Neural progenitor cell (in vitro differentiated cells): ENCODE measurements at regions not wholly inside any gene's neighbourhood (a gene's known extent, or its start where the extent isn't known, plus 50 kb on each side); places are given as distances from the start of the nearest gene placed in this dataset.

Experiments used
- DNase-seq: peaks from one replicate; pipeline ENCODE4 v3.0.0-alpha.2; 2016; ENCODE audit warnings: low spot score
- H2AFZ ChIP-seq: fragments of 200-600 bp; sonication (generic); replicated peaks from 2 replicates; pipeline ENCODE4 v1.6.1; 2016; ENCODE audit warnings: antibody characterized with exemption
- H3F3A ChIP-seq: fragments of 200-600 bp; sonication (generic); 2 replicates; pipeline ENCODE4 v1.6.1; 2016; ENCODE audit warnings: antibody characterized with exemption, low read depth
- H3K27ac ChIP-seq: fragments of 200-600 bp; sonication (generic); 2 replicates; pipeline ENCODE4 v1.5.1; 2016; ENCODE audit warnings: mild to moderate bottlenecking
- H3K27me3 ChIP-seq: fragments of 200-600 bp; sonication (generic); 2 replicates; pipeline ENCODE4 v1.6.1; 2016; ENCODE audit warnings: mild to moderate bottlenecking, moderate library complexity
- H3K36me3 ChIP-seq: fragments of 200-600 bp; sonication (generic); 2 replicates; pipeline ENCODE4 v1.5.1; 2016
- H3K4me1 ChIP-seq: fragments of 200-600 bp; sonication (generic); 2 replicates; pipeline ENCODE4 v1.6.1; 2016; ENCODE audit warnings: mixed run types
- H3K4me2 ChIP-seq: fragments of 200-600 bp; sonication (generic); 2 replicates; pipeline ENCODE4 v1.6.1; 2016
- H3K4me3 ChIP-seq: fragments of 200-600 bp; sonication (generic); 2 replicates; pipeline ENCODE4 v1.5.1; 2016
- H3K79me2 ChIP-seq: fragments of 200-600 bp; sonication (generic); 2 replicates; pipeline ENCODE4 v1.6.1; 2016; ENCODE audit warnings: low read depth
- H3K9ac ChIP-seq: fragments of 200-600 bp; sonication (generic); 2 replicates; pipeline ENCODE4 v1.6.1; 2016
- H3K9me3 ChIP-seq: fragments of 200-600 bp; sonication (generic); 2 replicates; pipeline ENCODE4 v1.5.1; 2016; ENCODE audit warnings: low read depth
- H4K20me1 ChIP-seq: fragments of 200-600 bp; sonication (generic); 2 replicates; pipeline ENCODE4 v1.6.1; 2016; ENCODE audit warnings: low read depth
- H3K27ac Mint-ChIP-seq: 3 replicates; pipeline ENCODE4 v1.8.0; 2021; ENCODE audit warnings: mixed read lengths
- H3K27me3 Mint-ChIP-seq: 2 replicates; pipeline ENCODE4 v1.8.0; 2022; ENCODE audit warnings: low read depth, mild to moderate bottlenecking, inconsistent platforms, moderate library complexity, mixed read lengths; ENCODE audit not compliant: insufficient read depth
- H3K36me3 Mint-ChIP-seq: 3 replicates; pipeline ENCODE4 v1.8.0; 2021; ENCODE audit warnings: mixed read lengths
- H3K4me1 Mint-ChIP-seq: 3 replicates; pipeline ENCODE4 v1.8.0; 2021; ENCODE audit warnings: mixed read lengths
- H3K4me3 Mint-ChIP-seq: 3 replicates; pipeline ENCODE4 v1.8.0; 2021; ENCODE audit warnings: mild to moderate bottlenecking, moderate library complexity, mixed read lengths
- H3K9me3 Mint-ChIP-seq: 3 replicates; pipeline ENCODE4 v1.8.0; 2020; ENCODE audit warnings: mixed read lengths
- EZH2 ChIP-seq: fragments of 200-600 bp; sonication (generic); IDR thresholded peaks from 2 replicates; pipeline ENCODE4 v1.6.1; 2017; ENCODE audit warnings: antibody characterized with exemption, mild to moderate bottlenecking, moderate library complexity
- EZH2phosphoT487 ChIP-seq: fragments of 200-600 bp; sonication (generic); IDR thresholded peaks from 2 replicates; pipeline ENCODE4 v1.6.1; 2017; ENCODE audit warnings: antibody characterized with exemption
- TF ChIP-seq, protein P1 (sequence below): fragments of 200-600 bp; sonication (generic); IDR thresholded peaks from 2 replicates; pipeline ENCODE4 v1.5.1; 2017; ENCODE audit warnings: antibody characterized with exemption, mild to moderate bottlenecking

DNA sequence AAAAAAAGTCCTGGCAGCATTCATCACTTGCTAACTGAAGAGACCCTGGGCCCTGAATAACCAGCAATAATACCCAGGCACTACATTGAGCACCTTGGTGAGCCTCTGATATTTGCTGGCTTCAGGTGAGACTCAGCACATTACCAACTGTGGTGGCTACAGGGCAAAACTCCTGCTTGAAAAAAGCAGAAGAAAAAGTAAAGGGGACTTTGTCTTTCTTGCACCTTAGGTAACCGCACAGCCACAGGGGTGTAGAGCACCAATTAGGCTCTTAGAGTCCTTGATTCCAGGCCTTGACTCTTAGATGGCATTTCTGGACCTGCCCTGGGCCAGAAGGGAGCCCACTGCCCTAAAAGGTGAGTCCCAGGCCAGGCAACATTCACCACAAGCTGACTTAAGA is 269.5 kb downstream of the AUH start:
- H2AFZ ChIP-seq = no peak overlapping the region
- DNase-seq = no peak
- no peaks in the 10 kb centered on the region for H3K9me3 ChIP-seq
- Mint-ChIP-seq H3K4me1 (peaks cover 2% of the 10 kb centered on the region), H3K36me3 (no peaks in the 10 kb centered on the region), H3K4me3 (no peak overlapping the region), H3K9me3 (peaks cover 13% of the 10 kb centered on the region), H3K27ac (no peak overlapping the region), H3K27me3 (peaks cover 9% of the 10 kb centered on the region)
- no peaks in the 10 kb centered on the region for H3K36me3 ChIP-seq
- H3K4me1 ChIP-seq = no peaks in the 10 kb centered on the region
- no peak overlapping the region for H3K4me3 ChIP-seq
- no peaks in the 10 kb centered on the region for H3F3A ChIP-seq
- H3K79me2 ChIP-seq = no peaks in the 10 kb centered on the region
- H3K9ac ChIP-seq = no peak overlapping the region
- H4K20me1 ChIP-seq = no peaks in the 10 kb centered on the region
- TF ChIP-seq EZH2phosphoT487 (no peak), EZH2 (no peak)
- TF ChIP-seq, protein P1, sequence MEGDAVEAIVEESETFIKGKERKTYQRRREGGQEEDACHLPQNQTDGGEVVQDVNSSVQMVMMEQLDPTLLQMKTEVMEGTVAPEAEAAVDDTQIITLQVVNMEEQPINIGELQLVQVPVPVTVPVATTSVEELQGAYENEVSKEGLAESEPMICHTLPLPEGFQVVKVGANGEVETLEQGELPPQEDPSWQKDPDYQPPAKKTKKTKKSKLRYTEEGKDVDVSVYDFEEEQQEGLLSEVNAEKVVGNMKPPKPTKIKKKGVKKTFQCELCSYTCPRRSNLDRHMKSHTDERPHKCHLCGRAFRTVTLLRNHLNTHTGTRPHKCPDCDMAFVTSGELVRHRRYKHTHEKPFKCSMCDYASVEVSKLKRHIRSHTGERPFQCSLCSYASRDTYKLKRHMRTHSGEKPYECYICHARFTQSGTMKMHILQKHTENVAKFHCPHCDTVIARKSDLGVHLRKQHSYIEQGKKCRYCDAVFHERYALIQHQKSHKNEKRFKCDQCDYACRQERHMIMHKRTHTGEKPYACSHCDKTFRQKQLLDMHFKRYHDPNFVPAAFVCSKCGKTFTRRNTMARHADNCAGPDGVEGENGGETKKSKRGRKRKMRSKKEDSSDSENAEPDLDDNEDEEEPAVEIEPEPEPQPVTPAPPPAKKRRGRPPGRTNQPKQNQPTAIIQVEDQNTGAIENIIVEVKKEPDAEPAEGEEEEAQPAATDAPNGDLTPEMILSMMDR = no peak
- H3K4me2 ChIP-seq = no peak overlapping the region
- no peaks in the 10 kb centered on the region for H3K27me3 ChIP-seq
- H3K27ac ChIP-seq = no peak overlapping the region

DNA sequence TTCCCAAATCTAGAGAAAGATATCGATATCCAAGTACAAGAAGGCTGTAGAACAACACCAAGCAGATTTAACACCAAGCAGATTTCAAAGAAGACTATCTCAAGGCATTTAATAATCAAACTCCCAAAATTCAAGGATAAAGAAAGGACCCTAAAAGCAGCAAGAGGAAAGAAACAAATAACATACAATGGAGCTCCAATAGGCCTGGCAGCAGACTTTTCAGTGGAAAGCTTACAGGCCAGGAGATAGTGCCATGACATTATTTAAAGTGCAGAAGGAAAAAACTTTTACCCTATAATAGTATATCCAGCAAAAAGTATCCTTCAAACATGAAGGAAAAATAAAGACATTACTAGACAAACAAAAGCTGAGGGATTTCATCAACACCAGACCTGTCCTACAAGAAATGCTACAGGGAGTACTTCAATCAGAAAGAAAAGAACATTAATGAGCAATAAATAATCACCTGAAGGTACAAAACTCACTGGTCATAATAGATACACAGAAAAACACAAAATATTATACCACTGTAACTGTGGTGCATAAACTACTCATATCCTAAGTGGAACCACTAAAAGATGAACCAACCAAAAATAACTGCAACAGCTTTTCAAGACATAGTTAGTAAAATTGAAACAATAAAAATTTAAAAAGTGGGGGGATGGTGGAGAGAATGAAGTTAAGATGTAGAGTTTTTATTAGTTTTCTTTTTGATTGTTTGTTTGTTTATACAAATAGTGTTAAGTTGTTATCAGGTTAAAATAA is 267.2 kb downstream of the AUH start:
- Histone ChIP-seq H2AFZ (no peak overlapping the region), H3K4me2 (no peak overlapping the region), H3K9ac (no peak overlapping the region), H3K9me3 (no peaks in the 10 kb centered on the region), H3K79me2 (no peaks in the 10 kb centered on the region), H3K36me3 (no peaks in the 10 kb centered on the region), H4K20me1 (no peaks in the 10 kb centered on the region), H3K27ac (no peak overlapping the region), H3K4me3 (no peak overlapping the region), H3K4me1 (no peaks in the 10 kb centered on the region), H3K27me3 (no peaks in the 10 kb centered on the region), H3F3A (no peaks in the 10 kb centered on the region)
- no peak for DNase-seq
- no peak overlapping the region for H3K4me3 Mint-ChIP-seq
- no peak overlapping the region for H3K27ac Mint-ChIP-seq
- H3K9me3 Mint-ChIP-seq = peaks cover 13% of the 10 kb centered on the region
- peaks cover 2% of the 10 kb centered on the region for H3K4me1 Mint-ChIP-seq
- TF ChIP-seq EZH2 = no peak
- no peak for TF ChIP-seq EZH2phosphoT487
- TF ChIP-seq, protein P1 = no peak
- no peaks in the 10 kb centered on the region for H3K36me3 Mint-ChIP-seq
- H3K27me3 Mint-ChIP-seq = peaks cover 11% of the 10 kb centered on the region

- TF ChIP-seq EZH2 (no peak), EZH2phosphoT487 (no peak)
- TF ChIP-seq, protein P1 = no peak
- no peaks in the 10 kb centered on the region for H4K20me1 ChIP-seq
- no peak overlapping the region for H3K4me3 Mint-ChIP-seq
Measured at GRCh38 chr9:91098203-91098850, 263.4 kb downstream of the AUH start.

More at GRCh38 chr9:91098203-91098850, 263.4 kb downstream of the AUH start:
- no peak overlapping the region for H3K9ac ChIP-seq
- Mint-ChIP-seq H3K4me1 (peaks cover 3% of the 10 kb centered on the region), H3K27me3 (peaks cover 11% of the 10 kb centered on the region), H3K36me3 (no peaks in the 10 kb centered on the region), H3K9me3 (peaks cover 11% of the 10 kb centered on the region), H3K27ac (no peak overlapping the region)
- H3K9me3 ChIP-seq = no peaks in the 10 kb centered on the region
- H2AFZ ChIP-seq = no peak overlapping the region
- H3K4me3 ChIP-seq = no peak overlapping the region
- no peak overlapping the region for H3K27ac ChIP-seq
- no peak for DNase-seq
- no peaks in the 10 kb centered on the region for H3K79me2 ChIP-seq
- H3K36me3 ChIP-seq = no peaks in the 10 kb centered on the region
- H3K27me3 ChIP-seq = no peaks in the 10 kb centered on the region
- no peaks in the 10 kb centered on the region for H3F3A ChIP-seq
- H3K4me2 ChIP-seq = no peak overlapping the region
- H3K4me1 ChIP-seq = no peaks in the 10 kb centered on the region
